ENCODE measurements at regions not wholly inside any gene's neighbourhood (a gene's known extent, or its start where the extent isn't known, plus 50 kb on each side); places are given as distances from the start of the nearest gene placed in this dataset.
"Not testable (repeated sequence)": the region's sequence is repeated elsewhere in the genome, so short reads cannot be mapped to it uniquely, and the experiment has no call there.

DNA sequence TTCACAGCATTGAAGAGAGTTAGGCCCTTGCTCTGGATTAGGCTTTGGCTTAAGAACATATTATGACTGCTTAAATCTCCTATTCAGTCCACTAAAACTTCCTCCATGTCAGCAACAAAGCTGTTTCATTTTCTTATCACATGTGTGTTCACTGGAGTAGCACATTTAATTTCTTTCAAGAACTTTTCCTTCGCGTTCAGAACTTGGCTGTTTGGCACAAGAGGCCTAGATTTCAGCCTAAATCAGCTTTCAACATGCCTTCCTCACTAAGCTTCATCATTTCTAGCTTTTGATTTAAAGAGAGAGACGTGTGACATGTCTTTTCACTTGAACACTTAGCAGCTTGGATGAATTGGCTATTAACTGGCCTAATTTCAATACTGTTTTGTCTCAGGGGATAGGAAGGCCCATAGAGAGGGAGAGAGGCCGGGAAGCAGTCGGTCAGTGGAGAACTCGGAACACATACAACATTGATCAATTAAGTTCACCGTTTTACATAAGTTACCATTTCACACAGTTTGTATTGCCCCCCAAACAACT is 885.2 kb upstream of the AUTS2 start (continued):
- TF ChIP-seq, protein P1, sequence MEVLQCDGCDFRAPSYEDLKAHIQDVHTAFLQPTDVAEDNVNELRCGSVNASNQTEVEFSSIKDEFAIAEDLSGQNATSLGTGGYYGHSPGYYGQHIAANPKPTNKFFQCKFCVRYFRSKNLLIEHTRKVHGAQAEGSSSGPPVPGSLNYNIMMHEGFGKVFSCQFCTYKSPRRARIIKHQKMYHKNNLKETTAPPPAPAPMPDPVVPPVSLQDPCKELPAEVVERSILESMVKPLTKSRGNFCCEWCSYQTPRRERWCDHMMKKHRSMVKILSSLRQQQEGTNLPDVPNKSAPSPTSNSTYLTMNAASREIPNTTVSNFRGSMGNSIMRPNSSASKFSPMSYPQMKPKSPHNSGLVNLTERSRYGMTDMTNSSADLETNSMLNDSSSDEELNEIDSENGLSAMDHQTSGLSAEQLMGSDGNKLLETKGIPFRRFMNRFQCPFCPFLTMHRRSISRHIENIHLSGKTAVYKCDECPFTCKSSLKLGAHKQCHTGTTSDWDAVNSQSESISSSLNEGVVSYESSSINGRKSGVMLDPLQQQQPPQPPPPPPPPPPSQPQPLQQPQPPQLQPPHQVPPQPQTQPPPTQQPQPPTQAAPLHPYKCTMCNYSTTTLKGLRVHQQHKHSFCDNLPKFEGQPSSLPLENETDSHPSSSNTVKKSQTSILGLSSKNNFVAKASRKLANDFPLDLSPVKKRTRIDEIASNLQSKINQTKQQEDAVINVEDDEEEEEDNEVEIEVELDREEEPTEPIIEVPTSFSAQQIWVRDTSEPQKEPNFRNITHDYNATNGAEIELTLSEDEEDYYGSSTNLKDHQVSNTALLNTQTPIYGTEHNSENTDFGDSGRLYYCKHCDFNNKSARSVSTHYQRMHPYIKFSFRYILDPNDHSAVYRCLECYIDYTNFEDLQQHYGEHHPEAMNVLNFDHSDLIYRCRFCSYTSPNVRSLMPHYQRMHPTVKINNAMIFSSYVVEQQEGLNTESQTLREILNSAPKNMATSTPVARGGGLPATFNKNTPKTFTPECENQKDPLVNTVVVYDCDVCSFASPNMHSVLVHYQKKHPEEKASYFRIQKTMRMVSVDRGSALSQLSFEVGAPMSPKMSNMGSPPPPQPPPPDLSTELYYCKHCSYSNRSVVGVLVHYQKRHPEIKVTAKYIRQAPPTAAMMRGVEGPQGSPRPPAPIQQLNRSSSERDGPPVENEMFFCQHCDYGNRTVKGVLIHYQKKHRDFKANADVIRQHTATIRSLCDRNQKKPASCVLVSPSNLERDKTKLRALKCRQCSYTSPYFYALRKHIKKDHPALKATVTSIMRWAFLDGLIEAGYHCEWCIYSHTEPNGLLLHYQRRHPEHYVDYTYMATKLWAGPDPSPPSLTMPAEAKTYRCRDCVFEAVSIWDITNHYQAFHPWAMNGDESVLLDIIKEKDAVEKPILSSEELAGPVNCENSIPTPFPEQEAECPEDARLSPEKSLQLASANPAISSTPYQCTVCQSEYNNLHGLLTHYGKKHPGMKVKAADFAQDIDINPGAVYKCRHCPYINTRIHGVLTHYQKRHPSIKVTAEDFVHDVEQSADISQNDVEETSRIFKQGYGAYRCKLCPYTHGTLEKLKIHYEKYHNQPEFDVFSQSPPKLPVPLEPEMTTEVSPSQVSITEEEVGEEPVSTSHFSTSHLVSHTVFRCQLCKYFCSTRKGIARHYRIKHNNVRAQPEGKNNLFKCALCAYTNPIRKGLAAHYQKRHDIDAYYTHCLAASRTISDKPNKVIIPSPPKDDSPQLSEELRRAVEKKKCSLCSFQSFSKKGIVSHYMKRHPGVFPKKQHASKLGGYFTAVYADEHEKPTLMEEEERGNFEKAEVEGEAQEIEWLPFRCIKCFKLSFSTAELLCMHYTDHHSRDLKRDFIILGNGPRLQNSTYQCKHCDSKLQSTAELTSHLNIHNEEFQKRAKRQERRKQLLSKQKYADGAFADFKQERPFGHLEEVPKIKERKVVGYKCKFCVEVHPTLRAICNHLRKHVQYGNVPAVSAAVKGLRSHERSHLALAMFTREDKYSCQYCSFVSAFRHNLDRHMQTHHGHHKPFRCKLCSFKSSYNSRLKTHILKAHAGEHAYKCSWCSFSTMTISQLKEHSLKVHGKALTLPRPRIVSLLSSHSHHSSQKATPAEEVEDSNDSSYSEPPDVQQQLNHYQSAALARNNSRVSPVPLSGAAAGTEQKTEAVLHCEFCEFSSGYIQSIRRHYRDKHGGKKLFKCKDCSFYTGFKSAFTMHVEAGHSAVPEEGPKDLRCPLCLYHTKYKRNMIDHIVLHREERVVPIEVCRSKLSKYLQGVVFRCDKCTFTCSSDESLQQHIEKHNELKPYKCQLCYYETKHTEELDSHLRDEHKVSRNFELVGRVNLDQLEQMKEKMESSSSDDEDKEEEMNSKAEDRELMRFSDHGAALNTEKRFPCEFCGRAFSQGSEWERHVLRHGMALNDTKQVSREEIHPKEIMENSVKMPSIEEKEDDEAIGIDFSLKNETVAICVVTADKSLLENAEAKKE (CRISPR knock-in tag; IDR thresholded peaks at IDR 0.05) = no peak

DNA sequence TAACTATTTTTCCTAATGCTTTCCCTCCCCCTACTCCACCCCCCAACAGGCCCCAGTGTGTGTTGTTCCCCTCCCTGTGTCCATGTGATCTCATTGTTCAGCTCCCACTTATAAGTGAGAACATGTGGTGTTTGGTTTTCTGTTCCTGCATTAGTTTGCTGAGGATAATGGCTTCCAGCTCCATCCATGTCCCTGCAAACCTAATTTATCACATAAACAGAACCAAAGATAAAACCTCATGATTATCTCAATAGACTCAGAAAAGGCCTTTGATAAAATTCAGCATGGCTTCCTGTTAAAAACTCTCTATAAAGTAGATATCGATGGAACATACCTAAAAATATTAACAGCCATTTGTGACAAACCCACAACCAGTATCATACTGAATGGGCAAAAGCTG is 884.1 kb upstream of the AUTS2 start:
- ATAC-seq, H2AFZ ChIP-seq: not testable (repeated sequence)

DNA sequence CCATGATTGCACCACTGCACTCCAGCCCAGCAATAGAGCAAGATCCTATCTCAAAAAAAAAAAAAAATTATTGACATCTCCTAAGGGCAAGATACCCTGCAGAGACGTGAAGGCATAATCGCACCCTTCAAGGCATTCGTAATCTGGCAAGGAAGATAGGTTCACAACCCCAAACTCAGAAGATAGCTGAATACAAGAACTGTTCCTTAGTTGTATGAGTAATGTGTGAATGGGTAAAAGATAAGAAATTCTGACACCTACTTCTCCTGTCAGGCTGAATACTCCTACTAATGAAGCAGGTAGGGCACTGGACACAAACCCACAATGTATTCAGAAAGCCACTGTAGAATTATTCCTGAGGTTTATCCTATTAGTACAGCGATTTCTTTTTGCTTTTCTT is 882.4 kb upstream of the AUTS2 start:
- no peaks in the 10 kb centered on the region for H4K20me1 ChIP-seq (replicated peaks; ENCODE audit: insufficient read depth)
- no peaks in the 10 kb centered on the region for H3K9me2 ChIP-seq (ENCODE audit: insufficient read depth)
- no peaks in the 10 kb centered on the region for H3K4me1 Mint-ChIP-seq
- no peaks in the 10 kb centered on the region for H3K4me1 ChIP-seq (ENCODE audit: insufficient read depth)
- DNase-seq (ENCODE audit: low spot score) (no peak), ATAC-seq (no peak)
- H2AFZ ChIP-seq = no peak overlapping the region
- no peak overlapping the region for H3K27ac ChIP-seq (ENCODE audit: low read depth)
- no peaks in the 10 kb centered on the region for H3K27me3 ChIP-seq (ENCODE audit: insufficient read depth)
- H3K27me3 Mint-ChIP-seq (ENCODE audit: insufficient read depth, low read depth, poor library complexity) = no peaks in the 10 kb centered on the region
- H3F3A ChIP-seq (replicated peaks; ENCODE audit: low read depth) = no peaks in the 10 kb centered on the region
- no peak overlapping the region for H3K4me3 ChIP-seq
- no peaks in the 10 kb centered on the region for H3K79me2 ChIP-seq (replicated peaks; ENCODE audit: insufficient read depth)
- peaks cover 58% of the 10 kb centered on the region for H3K36me3 Mint-ChIP-seq (ENCODE audit: low read depth)
- H3K36me3 ChIP-seq (ENCODE audit: insufficient read depth) = no peaks in the 10 kb centered on the region
- H3K9me3 Mint-ChIP-seq = peaks cover 99% of the 10 kb centered on the region
- no peak overlapping the region for H3K4me2 ChIP-seq
- H3K27ac Mint-ChIP-seq = no peak overlapping the region
- H3K4me3 Mint-ChIP-seq = no peak overlapping the region
- TF ChIP-seq, protein P2, sequence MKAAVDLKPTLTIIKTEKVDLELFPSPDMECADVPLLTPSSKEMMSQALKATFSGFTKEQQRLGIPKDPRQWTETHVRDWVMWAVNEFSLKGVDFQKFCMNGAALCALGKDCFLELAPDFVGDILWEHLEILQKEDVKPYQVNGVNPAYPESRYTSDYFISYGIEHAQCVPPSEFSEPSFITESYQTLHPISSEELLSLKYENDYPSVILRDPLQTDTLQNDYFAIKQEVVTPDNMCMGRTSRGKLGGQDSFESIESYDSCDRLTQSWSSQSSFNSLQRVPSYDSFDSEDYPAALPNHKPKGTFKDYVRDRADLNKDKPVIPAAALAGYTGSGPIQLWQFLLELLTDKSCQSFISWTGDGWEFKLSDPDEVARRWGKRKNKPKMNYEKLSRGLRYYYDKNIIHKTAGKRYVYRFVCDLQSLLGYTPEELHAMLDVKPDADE (IDR thresholded peaks at IDR 0.05) = no peak
- TF ChIP-seq EZH2 (IDR thresholded peaks at IDR 0.05; ENCODE audit: low read depth, unreplicated experiment) = no peak
- no peak for TF ChIP-seq NANOG (IDR thresholded peaks at IDR 0.05; ENCODE audit: borderline replicate concordance)
- TF ChIP-seq CREB1 (CRISPR knock-in tag; IDR thresholded peaks at IDR 0.05; ENCODE audit: low read depth) = no peak
- no peak for TF ChIP-seq EZH2phosphoT487 (IDR thresholded peaks at IDR 0.05; ENCODE audit: unreplicated experiment)
- TF ChIP-seq ZNF331 (CRISPR knock-in tag; IDR thresholded peaks at IDR 0.05; ENCODE audit: low read depth) = no peak
- no peak for TF ChIP-seq STAT1 (IDR thresholded peaks at IDR 0.05; ENCODE audit: unreplicated experiment)
- no peak for TF ChIP-seq JUNB (IDR thresholded peaks at IDR 0.05; ENCODE audit: unreplicated experiment)
- TF ChIP-seq, protein P3, sequence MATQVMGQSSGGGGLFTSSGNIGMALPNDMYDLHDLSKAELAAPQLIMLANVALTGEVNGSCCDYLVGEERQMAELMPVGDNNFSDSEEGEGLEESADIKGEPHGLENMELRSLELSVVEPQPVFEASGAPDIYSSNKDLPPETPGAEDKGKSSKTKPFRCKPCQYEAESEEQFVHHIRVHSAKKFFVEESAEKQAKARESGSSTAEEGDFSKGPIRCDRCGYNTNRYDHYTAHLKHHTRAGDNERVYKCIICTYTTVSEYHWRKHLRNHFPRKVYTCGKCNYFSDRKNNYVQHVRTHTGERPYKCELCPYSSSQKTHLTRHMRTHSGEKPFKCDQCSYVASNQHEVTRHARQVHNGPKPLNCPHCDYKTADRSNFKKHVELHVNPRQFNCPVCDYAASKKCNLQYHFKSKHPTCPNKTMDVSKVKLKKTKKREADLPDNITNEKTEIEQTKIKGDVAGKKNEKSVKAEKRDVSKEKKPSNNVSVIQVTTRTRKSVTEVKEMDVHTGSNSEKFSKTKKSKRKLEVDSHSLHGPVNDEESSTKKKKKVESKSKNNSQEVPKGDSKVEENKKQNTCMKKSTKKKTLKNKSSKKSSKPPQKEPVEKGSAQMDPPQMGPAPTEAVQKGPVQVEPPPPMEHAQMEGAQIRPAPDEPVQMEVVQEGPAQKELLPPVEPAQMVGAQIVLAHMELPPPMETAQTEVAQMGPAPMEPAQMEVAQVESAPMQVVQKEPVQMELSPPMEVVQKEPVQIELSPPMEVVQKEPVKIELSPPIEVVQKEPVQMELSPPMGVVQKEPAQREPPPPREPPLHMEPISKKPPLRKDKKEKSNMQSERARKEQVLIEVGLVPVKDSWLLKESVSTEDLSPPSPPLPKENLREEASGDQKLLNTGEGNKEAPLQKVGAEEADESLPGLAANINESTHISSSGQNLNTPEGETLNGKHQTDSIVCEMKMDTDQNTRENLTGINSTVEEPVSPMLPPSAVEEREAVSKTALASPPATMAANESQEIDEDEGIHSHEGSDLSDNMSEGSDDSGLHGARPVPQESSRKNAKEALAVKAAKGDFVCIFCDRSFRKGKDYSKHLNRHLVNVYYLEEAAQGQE (IDR thresholded peaks at IDR 0.05; ENCODE audit: unreplicated experiment) = no peak

More for the DNA sequence above, 884.1 kb upstream of the AUTS2 start:
- H3K4me3 Mint-ChIP-seq; H3K4me3 ChIP-seq; H4K20me1 ChIP-seq (replicated peaks; ENCODE audit: insufficient read depth); H3K4me2 ChIP-seq; H3K4me1 Mint-ChIP-seq; H3K9me2 ChIP-seq (ENCODE audit: insufficient read depth); H3K27ac Mint-ChIP-seq; DNase-seq (ENCODE audit: low spot score); H3K27ac ChIP-seq (ENCODE audit: low read depth); H3K36me3 ChIP-seq (ENCODE audit: insufficient read depth); H3K79me2 ChIP-seq (replicated peaks; ENCODE audit: insufficient read depth); H3K27me3 Mint-ChIP-seq (ENCODE audit: insufficient read depth, low read depth, poor library complexity); H3K27me3 ChIP-seq (ENCODE audit: insufficient read depth); H3F3A ChIP-seq (replicated peaks; ENCODE audit: low read depth); H3K4me1 ChIP-seq (ENCODE audit: insufficient read depth): not testable (repeated sequence)
- peaks cover 54% of the 10 kb centered on the region for H3K36me3 Mint-ChIP-seq (ENCODE audit: low read depth)
- H3K9me3 Mint-ChIP-seq = peaks cover 99% of the 10 kb centered on the region
